ENCODE measurements at regions not wholly inside any gene's neighbourhood (a gene's known extent, or its start where the extent isn't known, plus 50 kb on each side); places are given as distances from the start of the nearest gene placed in this dataset.

DNA sequence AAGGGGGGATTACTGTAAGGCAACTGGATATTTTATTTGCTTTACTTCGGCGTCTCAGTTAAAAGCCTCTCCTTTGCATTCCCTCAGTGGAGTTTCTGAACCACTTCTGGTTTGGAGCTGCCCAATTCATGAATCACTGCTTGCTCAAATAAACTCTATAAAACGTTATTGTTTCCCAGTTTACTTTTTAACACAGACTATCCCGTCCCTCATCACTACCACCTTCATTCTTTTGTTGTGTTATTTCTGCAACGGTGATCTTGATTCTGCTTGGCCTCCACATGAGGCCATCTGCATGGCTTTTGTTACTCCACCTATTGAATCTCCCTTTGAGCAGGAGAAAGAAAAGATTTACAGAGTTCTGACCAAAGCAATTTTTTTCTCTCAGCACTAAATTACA lies 104.0 kb upstream of the PLEKHA5 start:
- TF ChIP-seq POLR2AphosphoS5 (IDR thresholded peaks at IDR 0.05; ENCODE audit: insufficient read depth, low read depth, low read length) (no peak), EZH2 (IDR thresholded peaks at IDR 0.05; ENCODE audit: borderline replicate concordance, low read depth, low read length, severe bottlenecking) (no peak), POLR2A (IDR thresholded peaks at IDR 0.05; ENCODE audit: low read depth, low read length) (no peak), JUN (IDR thresholded peaks at IDR 0.05; ENCODE audit: borderline replicate concordance, insufficient read depth, insufficient read length, low read depth) (no peak), MYC (IDR thresholded peaks at IDR 0.05; ENCODE audit: low read depth, low read length) (no peak)
- TF ChIP-seq, protein P1, sequence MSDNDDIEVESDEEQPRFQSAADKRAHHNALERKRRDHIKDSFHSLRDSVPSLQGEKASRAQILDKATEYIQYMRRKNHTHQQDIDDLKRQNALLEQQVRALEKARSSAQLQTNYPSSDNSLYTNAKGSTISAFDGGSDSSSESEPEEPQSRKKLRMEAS (IDR thresholded peaks at IDR 0.05; ENCODE audit: insufficient read depth, insufficient read length): no peak
- TF ChIP-seq, protein P2, sequence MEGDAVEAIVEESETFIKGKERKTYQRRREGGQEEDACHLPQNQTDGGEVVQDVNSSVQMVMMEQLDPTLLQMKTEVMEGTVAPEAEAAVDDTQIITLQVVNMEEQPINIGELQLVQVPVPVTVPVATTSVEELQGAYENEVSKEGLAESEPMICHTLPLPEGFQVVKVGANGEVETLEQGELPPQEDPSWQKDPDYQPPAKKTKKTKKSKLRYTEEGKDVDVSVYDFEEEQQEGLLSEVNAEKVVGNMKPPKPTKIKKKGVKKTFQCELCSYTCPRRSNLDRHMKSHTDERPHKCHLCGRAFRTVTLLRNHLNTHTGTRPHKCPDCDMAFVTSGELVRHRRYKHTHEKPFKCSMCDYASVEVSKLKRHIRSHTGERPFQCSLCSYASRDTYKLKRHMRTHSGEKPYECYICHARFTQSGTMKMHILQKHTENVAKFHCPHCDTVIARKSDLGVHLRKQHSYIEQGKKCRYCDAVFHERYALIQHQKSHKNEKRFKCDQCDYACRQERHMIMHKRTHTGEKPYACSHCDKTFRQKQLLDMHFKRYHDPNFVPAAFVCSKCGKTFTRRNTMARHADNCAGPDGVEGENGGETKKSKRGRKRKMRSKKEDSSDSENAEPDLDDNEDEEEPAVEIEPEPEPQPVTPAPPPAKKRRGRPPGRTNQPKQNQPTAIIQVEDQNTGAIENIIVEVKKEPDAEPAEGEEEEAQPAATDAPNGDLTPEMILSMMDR (IDR thresholded peaks at IDR 0.05; ENCODE audit: extremely low read depth in 1 of 2, insufficient read depth in 1 of 2, low read depth in 1 of 2, low read length in 2 of 2): no peak
